Bronchial epithelial cell (primary cell): ENCODE measurements at regions not wholly inside any gene's neighbourhood (a gene's known extent, or its start where the extent isn't known, plus 50 kb on each side); places are given as distances from the start of the nearest gene placed in this dataset.
"Not testable (repeated sequence)": the region's sequence is repeated elsewhere in the genome, so short reads cannot be mapped to it uniquely, and the experiment has no call there.

ENCODE experiments used
- DNase-seq: peaks from one replicate; pipeline ENCODE4 v3.0.0-alpha.2; 2010; ENCODE audit warnings: low read depth
- FAIRE-seq: peaks from 2 replicates; lab custom pipeline; 2011; peaks lifted over from hg19 to GRCh38; lab: Jason Lieb, UNC
- H3K27me3 ChIP-seq: 2 replicates; pipeline ENCODE4 v1.5.1; 2011; ENCODE audit warnings: low read length; ENCODE audit not compliant: control insufficient read depth, insufficient read depth
- H3K36me3 ChIP-seq: 2 replicates; pipeline ENCODE4 v1.5.1; 2011; ENCODE audit warnings: low read length; ENCODE audit not compliant: control insufficient read depth, insufficient read depth
- H3K4me3 ChIP-seq: 2 replicates; pipeline ENCODE4 v1.5.1; 2011; ENCODE audit warnings: mild to moderate bottlenecking, low read depth, low read length, control low read depth
- CTCF ChIP-seq: IDR thresholded peaks from 2 replicates; pipeline ENCODE4 v1.5.1; 2011; ENCODE audit warnings: mild to moderate bottlenecking, moderate library complexity, low read length, control low read depth, inconsistent platforms; ENCODE audit not compliant: insufficient read depth, severe bottlenecking

GRCh38 chr5:26386532-26386931, 651.9 kb downstream of the CDH9 start:
- no peaks in the 10 kb centered on the region for H3K36me3 ChIP-seq
- no peak for TF ChIP-seq CTCF
- H3K4me3 ChIP-seq: no peak overlapping the region
- H3K27me3 ChIP-seq: no peaks in the 10 kb centered on the region
- DNase-seq: no peak
- no peak for FAIRE-seq

GRCh38 chr5:26364624-26365023, 673.8 kb downstream of the CDH9 start:
- not testable (repeated sequence) for H3K36me3 ChIP-seq, H3K27me3 ChIP-seq, FAIRE-seq, DNase-seq, H3K4me3 ChIP-seq

GRCh38 chr5:26343801-26344325, 694.5 kb downstream of the CDH9 start:
- FAIRE-seq: no peak
- TF ChIP-seq CTCF: no peak
- no peak for DNase-seq
- no peaks in the 10 kb centered on the region for H3K36me3 ChIP-seq
- no peaks in the 10 kb centered on the region for H3K27me3 ChIP-seq
- no peak overlapping the region for H3K4me3 ChIP-seq

- Histone ChIP-seq H3K4me3 (no peak overlapping the region), H3K27me3 (no peaks in the 10 kb centered on the region), H3K36me3 (no peaks in the 10 kb centered on the region)
- TF ChIP-seq CTCF: no peak
- FAIRE-seq (no peak), DNase-seq (no peak)
These were observed 698.8 kb downstream of the CDH9 start for GRCh38 chr5:26339576-26339975.

- DNase-seq: peak; percentile 4
- FAIRE-seq: no peak
- H3K4me3 ChIP-seq: no peak overlapping the region
- no peak for TF ChIP-seq CTCF
- H3K27me3 ChIP-seq: no peaks in the 10 kb centered on the region
- H3K36me3 ChIP-seq: no peaks in the 10 kb centered on the region
These were observed 708.7 kb downstream of the CDH9 start for GRCh38 chr5:26329562-26330189.

- H3K27me3 ChIP-seq: no peaks in the 10 kb centered on the region
- H3K36me3 ChIP-seq: no peaks in the 10 kb centered on the region
- H3K4me3 ChIP-seq: no peak overlapping the region
- TF ChIP-seq CTCF: no peak
- no peak for DNase-seq
- FAIRE-seq: no peak
These were observed 712.1 kb downstream of the CDH9 start for GRCh38 chr5:26326153-26326759.

GRCh38 chr5:26325432-26325831, 713.0 kb downstream of the CDH9 start:
- DNase-seq, FAIRE-seq, H3K27me3 ChIP-seq, H3K4me3 ChIP-seq, H3K36me3 ChIP-seq: not testable (repeated sequence)

GRCh38 chr5:26324273-26324895, 714.0 kb downstream of the CDH9 start:
- not testable (repeated sequence) for H3K36me3 ChIP-seq, FAIRE-seq, H3K4me3 ChIP-seq, DNase-seq, H3K27me3 ChIP-seq
